GM23338 (cell line): ENCODE measurements at regions not wholly inside any gene's neighbourhood (a gene's known extent, or its start where the extent isn't known, plus 50 kb on each side); places are given as distances from the start of the nearest gene placed in this dataset.
"Not testable (repeated sequence)": the region's sequence is repeated elsewhere in the genome, so short reads cannot be mapped to it uniquely, and the experiment has no call there.

Source experiments
- ATAC-seq: fragments of 200-7000 bp; cut with Tn5 transposase; 3 replicates; pipeline ENCODE4 v1.9.1; 2020
- DNase-seq: peaks from one replicate; pipeline ENCODE4 v3.0.0-alpha.2; 2015; ENCODE audit warnings: low spot score
- H2AFZ ChIP-seq: fragments of 200-600 bp; sonication (generic); 2 replicates; pipeline ENCODE4 v1.8.0; 2016; ENCODE audit warnings: antibody characterized with exemption, mild to moderate bottlenecking, moderate library complexity
- H3F3A ChIP-seq: fragments of 200-600 bp; sonication (generic); replicated peaks from 2 replicates; pipeline ENCODE4 v1.8.0; 2017; ENCODE audit warnings: antibody characterized with exemption, mixed run types, low read depth
- H3K27ac ChIP-seq: fragments of 200-600 bp; sonication (generic); 2 replicates; pipeline ENCODE4 v1.6.1; 2016; ENCODE audit warnings: low read depth
- H3K27me3 ChIP-seq: fragments of 200-600 bp; sonication (generic); 2 replicates; pipeline ENCODE4 v1.8.0; 2016; ENCODE audit warnings: mild to moderate bottlenecking, mixed run types, moderate library complexity; ENCODE audit not compliant: insufficient read depth
- H3K36me3 ChIP-seq: fragments of 200-600 bp; sonication (generic); 2 replicates; pipeline ENCODE4 v1.8.0; 2016; ENCODE audit warnings: mild to moderate bottlenecking; ENCODE audit not compliant: insufficient read depth
- H3K4me1 ChIP-seq: fragments of 200-600 bp; sonication (generic); 2 replicates; pipeline ENCODE4 v1.8.0; 2016; ENCODE audit warnings: mild to moderate bottlenecking, moderate library complexity; ENCODE audit not compliant: insufficient read depth
- H3K4me2 ChIP-seq: fragments of 200-600 bp; sonication (generic); 2 replicates; pipeline ENCODE4 v1.7.1; 2017; ENCODE audit warnings: mixed run types
- H3K4me3 ChIP-seq: fragments of 200-600 bp; sonication (generic); 2 replicates; pipeline ENCODE4 v1.6.1; 2016; ENCODE audit warnings: mixed run types
- H3K79me2 ChIP-seq: fragments of 200-600 bp; sonication (generic); replicated peaks from 2 replicates; pipeline ENCODE4 v1.8.0; 2017; ENCODE audit warnings: mild to moderate bottlenecking; ENCODE audit not compliant: insufficient read depth
- H3K9me2 ChIP-seq: fragments of 200-600 bp; sonication (generic); 2 replicates; pipeline ENCODE4 v1.8.0; 2017; ENCODE audit not compliant: insufficient read depth
- H4K20me1 ChIP-seq: fragments of 200-600 bp; sonication (generic); replicated peaks from 2 replicates; pipeline ENCODE4 v1.8.0; 2017; ENCODE audit warnings: mild to moderate bottlenecking; ENCODE audit not compliant: insufficient read depth
- H3K27ac Mint-ChIP-seq: 2 replicates; pipeline ENCODE4 v1.8.0; 2020; ENCODE audit warnings: inconsistent platforms, mild to moderate bottlenecking, moderate library complexity, mixed read lengths
- H3K27me3 Mint-ChIP-seq: 3 replicates; pipeline ENCODE4 v1.8.0; 2022; ENCODE audit warnings: low read depth, mild to moderate bottlenecking, moderate library complexity, mixed read lengths, inconsistent platforms; ENCODE audit not compliant: insufficient read depth, poor library complexity
- H3K36me3 Mint-ChIP-seq: 3 replicates; pipeline ENCODE4 v1.8.0; 2021; ENCODE audit warnings: low read depth, mild to moderate bottlenecking, inconsistent platforms, moderate library complexity, mixed read lengths
- H3K4me1 Mint-ChIP-seq: 3 replicates; pipeline ENCODE4 v1.8.0; 2020; ENCODE audit warnings: mild to moderate bottlenecking, inconsistent platforms, mixed read lengths
- H3K4me3 Mint-ChIP-seq: 3 replicates; pipeline ENCODE4 v1.8.0; 2021; ENCODE audit warnings: moderate library complexity, mild to moderate bottlenecking, inconsistent platforms, mixed read lengths
- H3K9me3 Mint-ChIP-seq: 3 replicates; pipeline ENCODE4 v1.8.0; 2020; ENCODE audit warnings: moderate library complexity, mild to moderate bottlenecking, inconsistent platforms, mixed read lengths
- EZH2phosphoT487 ChIP-seq: fragments of 200-600 bp; sonication (generic); IDR thresholded peaks from one replicate; pipeline ENCODE4 v1.8.1; 2018; ENCODE audit warnings: antibody characterized with exemption; ENCODE audit not compliant: unreplicated experiment
- POLR2AphosphoS5 ChIP-seq: IDR thresholded peaks from 2 replicates; pipeline ENCODE4 v1.6.1; 2016; ENCODE audit warnings: antibody characterized with exemption, low read depth
- STAT1 ChIP-seq: IDR thresholded peaks from one replicate; pipeline ENCODE4 v1.6.1; 2016; ENCODE audit warnings: antibody characterized with exemption; ENCODE audit not compliant: unreplicated experiment
- ZNF331 ChIP-seq: fragments of 250-450 bp; sonication (Bioruptor Pico); IDR thresholded peaks from 2 replicates; pipeline ENCODE4 v1.5.0; 2020; ENCODE audit warnings: low read depth, mild to moderate bottlenecking, moderate library complexity
- ZNF462 ChIP-seq: fragments of 250-450 bp; sonication (Bioruptor Pico); IDR thresholded peaks from 2 replicates; pipeline ENCODE4 v1.5.0; 2020; ENCODE audit warnings: mild to moderate bottlenecking, moderate library complexity

- not testable (repeated sequence) for H3K27ac Mint-ChIP-seq, H3K79me2 ChIP-seq, H3K9me2 ChIP-seq, H3K9me3 Mint-ChIP-seq, H3K4me1 ChIP-seq, H3K36me3 Mint-ChIP-seq, H3K4me3 ChIP-seq, H3K27ac ChIP-seq, H3K4me2 ChIP-seq, H3K4me1 Mint-ChIP-seq, H3K4me3 Mint-ChIP-seq, DNase-seq, H4K20me1 ChIP-seq, H3F3A ChIP-seq, ATAC-seq, H3K27me3 Mint-ChIP-seq, H3K36me3 ChIP-seq, H3K27me3 ChIP-seq, H2AFZ ChIP-seq
Observed at GRCh38 chr7:9726811-9727210, 1246.9 kb upstream of the PHF14 start.

DNA sequence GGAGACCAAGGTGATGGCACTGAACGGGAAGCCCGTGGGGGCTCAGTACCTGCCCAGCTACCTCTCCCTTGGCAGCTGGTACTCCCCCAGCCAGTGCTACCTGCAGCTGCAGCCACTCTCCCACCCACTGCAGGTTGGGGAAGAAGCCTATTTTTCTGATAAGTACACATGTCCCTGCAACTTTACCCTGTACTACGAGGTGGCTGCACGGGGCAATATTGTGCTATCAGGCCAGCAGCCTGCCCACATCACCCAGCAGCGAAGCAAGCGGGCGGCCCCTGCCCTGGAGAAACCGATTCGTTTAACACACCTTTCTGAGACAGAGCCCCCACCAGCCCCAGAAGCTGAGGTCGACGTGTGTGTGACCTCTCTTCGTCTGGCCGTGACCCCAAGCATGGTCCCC, 1246.2 kb upstream of the PHF14 start:
- H3K4me3 Mint-ChIP-seq, H3K36me3 Mint-ChIP-seq, H3K36me3 ChIP-seq, H3K79me2 ChIP-seq, H3K27me3 Mint-ChIP-seq, H3K4me1 Mint-ChIP-seq, H3K27ac ChIP-seq, H3K4me3 ChIP-seq, H2AFZ ChIP-seq, H3K4me2 ChIP-seq, H3F3A ChIP-seq, H3K4me1 ChIP-seq, H3K9me3 Mint-ChIP-seq, H4K20me1 ChIP-seq, H3K9me2 ChIP-seq, DNase-seq, ATAC-seq, H3K27ac Mint-ChIP-seq, H3K27me3 ChIP-seq: not testable (repeated sequence)

- not testable (repeated sequence) for H3K27ac Mint-ChIP-seq, H3F3A ChIP-seq, H3K27ac ChIP-seq, DNase-seq, H3K9me2 ChIP-seq, H3K79me2 ChIP-seq, H3K4me2 ChIP-seq, H4K20me1 ChIP-seq, H3K4me3 Mint-ChIP-seq, H2AFZ ChIP-seq, H3K4me3 ChIP-seq, H3K36me3 Mint-ChIP-seq, H3K27me3 ChIP-seq, H3K36me3 ChIP-seq, H3K27me3 Mint-ChIP-seq, H3K4me1 Mint-ChIP-seq, ATAC-seq, H3K4me1 ChIP-seq, H3K9me3 Mint-ChIP-seq
Observed at GRCh38 chr7:9728014-9728657, 1245.5 kb upstream of the PHF14 start.

DNA sequence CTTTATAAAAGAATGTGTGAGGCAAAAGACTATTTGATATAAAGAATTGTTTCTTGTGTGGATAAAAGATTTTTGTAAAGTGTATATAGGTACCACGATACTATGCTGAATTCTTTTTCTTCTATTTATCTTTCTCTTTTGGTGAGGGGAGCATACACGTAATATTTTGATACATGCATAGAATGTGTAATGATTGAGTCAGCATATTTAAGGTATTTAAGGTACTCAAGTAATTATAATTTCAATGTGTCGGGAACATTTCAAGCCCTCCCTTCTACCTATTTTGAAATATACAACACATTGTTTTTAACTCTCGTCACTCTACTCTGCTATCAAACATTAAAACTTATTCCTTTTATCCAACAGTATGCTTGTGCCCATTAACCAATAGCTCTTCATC, 1221.6 kb upstream of the PHF14 start:
- no peaks in the 10 kb centered on the region for H3K36me3 Mint-ChIP-seq
- no peak for ATAC-seq
- Histone ChIP-seq H3K27ac (no peak overlapping the region), H3K36me3 (no peaks in the 10 kb centered on the region), H3K9me2 (no peaks in the 10 kb centered on the region), H3K4me1 (no peaks in the 10 kb centered on the region), H3F3A (no peaks in the 10 kb centered on the region), H3K4me2 (no peak overlapping the region), H4K20me1 (no peaks in the 10 kb centered on the region), H2AFZ (no peak overlapping the region), H3K4me3 (no peak overlapping the region), H3K79me2 (no peaks in the 10 kb centered on the region), H3K27me3 (no peaks in the 10 kb centered on the region)
- DNase-seq: no peak
- H3K4me3 Mint-ChIP-seq: no peak overlapping the region
- peaks cover 3% of the 10 kb centered on the region; the same call in 1 of the 3 replicates for H3K9me3 Mint-ChIP-seq
- H3K4me1 Mint-ChIP-seq: no peaks in the 10 kb centered on the region
- no peak overlapping the region for H3K27ac Mint-ChIP-seq
- peaks cover 2% of the 10 kb centered on the region for H3K27me3 Mint-ChIP-seq
- TF ChIP-seq ZNF462 (CRISPR knock-in tag): no peak
- no peak for TF ChIP-seq POLR2AphosphoS5
- TF ChIP-seq ZNF331: no peak
- no peak for TF ChIP-seq EZH2phosphoT487
- TF ChIP-seq STAT1: no peak
